Testis (tissue), 2 donors: ENCODE measurements at regions not wholly inside any gene's neighbourhood (a gene's known extent, or its start where the extent isn't known, plus 50 kb on each side); places are given as distances from the start of the nearest gene placed in this dataset.

Source experiments
- CTCF ChIP-seq, 3 experiments: fragments of 450-650 bp in 2 of 3; fragments of 200-600 bp in 1 of 3; sonication (generic) in 1 of 3; IDR thresholded peaks; one replicate each; pipeline ENCODE4 v1.5.1; 2016 to 2019; ENCODE audit warnings: antibody characterized with exemption in 3 of 3, mild to moderate bottlenecking in 2 of 3, moderate library complexity in 1 of 3
- POLR2A ChIP-seq: fragments of 450-650 bp; IDR thresholded peaks from one replicate; pipeline ENCODE4 v1.6.1; 2017; ENCODE audit warnings: antibody characterized with exemption, mild to moderate bottlenecking, moderate library complexity

DNA sequence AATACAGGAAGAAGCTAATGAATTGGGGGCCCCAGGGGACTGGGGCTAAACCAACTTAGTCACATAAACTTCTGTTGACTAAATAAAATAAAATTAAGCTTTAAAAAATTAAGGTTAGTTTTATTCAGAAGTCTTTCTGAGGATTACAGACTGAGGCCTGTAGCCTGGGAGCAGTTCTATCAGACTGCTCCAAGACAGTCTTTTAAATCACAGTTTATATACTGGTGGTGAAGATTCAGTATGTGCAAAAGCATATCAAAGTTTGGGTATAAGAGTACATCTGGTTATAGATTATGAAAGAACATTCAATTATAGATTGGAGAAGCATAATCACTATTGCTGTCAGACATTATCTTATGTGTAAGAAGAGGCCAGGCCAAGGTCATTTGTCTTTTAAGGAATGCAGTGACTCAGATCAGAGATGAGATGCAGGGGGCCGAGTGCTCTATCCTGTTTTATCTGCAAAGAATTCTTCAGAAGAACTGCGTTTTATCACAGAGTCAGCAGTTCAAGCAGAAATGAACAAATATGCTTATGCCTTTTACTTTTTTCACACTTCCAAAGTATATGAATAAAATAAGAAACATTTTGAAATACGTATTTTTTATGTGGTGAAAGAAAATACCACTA lies 109.4 kb downstream of the PDHA2 start:
- no peak for TF ChIP-seq CTCF (IDR thresholded peaks at IDR 0.05)
- no peak for TF ChIP-seq POLR2A
